ENCODE measurements at regions not wholly inside any gene's neighbourhood (a gene's known extent, or its start where the extent isn't known, plus 50 kb on each side); places are given as distances from the start of the nearest gene placed in this dataset.
"Not testable (repeated sequence)": the region's sequence is repeated elsewhere in the genome, so short reads cannot be mapped to it uniquely, and the experiment has no call there.

- no peak for DNase-seq (ENCODE audit: low read depth)
Observed at GRCh38 chr2:72031346-72032110, 116.1 kb downstream of the CYP26B1 start.

- no peak for DNase-seq (ENCODE audit: low read depth)
Observed at GRCh38 chr2:72028996-72029395, 118.7 kb downstream of the CYP26B1 start.

GRCh38 chr2:72028351-72028995 lies 119.2 kb downstream of the CYP26B1 start:
- no peak for DNase-seq (ENCODE audit: low read depth)

GRCh38 chr2:72027426-72028161 lies 120.1 kb downstream of the CYP26B1 start:
- no peak for DNase-seq (ENCODE audit: low read depth)

- DNase-seq (ENCODE audit: low read depth), result no peak
Observed at GRCh38 chr2:72026819-72027425, 120.7 kb downstream of the CYP26B1 start.

- DNase-seq (ENCODE audit: low read depth), result no peak
Observed at GRCh38 chr2:72024451-72025175, 123.0 kb downstream of the CYP26B1 start.

GRCh38 chr2:72023678-72024390 lies 123.8 kb downstream of the CYP26B1 start:
- DNase-seq (ENCODE audit: low read depth), result no peak

- not testable (repeated sequence) for DNase-seq (ENCODE audit: low read depth)
Observed at GRCh38 chr2:72021371-72021770, 126.3 kb downstream of the CYP26B1 start.

GRCh38 chr2:72015266-72015665 lies 132.4 kb downstream of the CYP26B1 start:
- no peak for DNase-seq (ENCODE audit: low read depth)

- DNase-seq (ENCODE audit: low read depth), result no peak
Observed at GRCh38 chr2:72014831-72015230, 132.8 kb downstream of the CYP26B1 start.

GRCh38 chr2:72013726-72014125 lies 133.9 kb downstream of the CYP26B1 start:
- DNase-seq (ENCODE audit: low read depth), result no peak

GRCh38 chr2:72012886-72013574 lies 134.6 kb downstream of the CYP26B1 start:
- no peak for DNase-seq (ENCODE audit: low read depth)

GRCh38 chr2:72011791-72012190 lies 135.9 kb downstream of the CYP26B1 start:
- no peak for DNase-seq (ENCODE audit: low read depth)

- no peak for DNase-seq (ENCODE audit: low read depth)
Observed at GRCh38 chr2:72011370-72011689, 136.3 kb downstream of the CYP26B1 start.

- DNase-seq (ENCODE audit: low read depth), result no peak
Observed at GRCh38 chr2:72010647-72011369, 136.9 kb downstream of the CYP26B1 start.

- DNase-seq (ENCODE audit: low read depth), result no peak
Observed at GRCh38 chr2:72008608-72009007, 139.1 kb downstream of the CYP26B1 start.

GRCh38 chr2:72007402-72007801 lies 140.3 kb downstream of the CYP26B1 start:
- DNase-seq (ENCODE audit: low read depth), result no peak

GRCh38 chr2:72006188-72006736 lies 141.4 kb downstream of the CYP26B1 start:
- DNase-seq (ENCODE audit: low read depth), result no peak

GRCh38 chr2:72004976-72005375 lies 142.7 kb downstream of the CYP26B1 start:
- DNase-seq (ENCODE audit: low read depth), result no peak
